Stimulated activated CD4-positive, alpha-beta T cell treated with anti-CD3 and anti-CD28 coated beads, Interleukin-2, amount 100 ng/mL, for 24 hours (primary cell): ENCODE measurements at regions not wholly inside any gene's neighbourhood (a gene's known extent, or its start where the extent isn't known, plus 50 kb on each side); places are given as distances from the start of the nearest gene placed in this dataset.

Experiments
- DNase-seq, 2 donors: peaks; one replicate each; pipeline ENCODE4 v3.0.0-alpha.2; 2020

DNA sequence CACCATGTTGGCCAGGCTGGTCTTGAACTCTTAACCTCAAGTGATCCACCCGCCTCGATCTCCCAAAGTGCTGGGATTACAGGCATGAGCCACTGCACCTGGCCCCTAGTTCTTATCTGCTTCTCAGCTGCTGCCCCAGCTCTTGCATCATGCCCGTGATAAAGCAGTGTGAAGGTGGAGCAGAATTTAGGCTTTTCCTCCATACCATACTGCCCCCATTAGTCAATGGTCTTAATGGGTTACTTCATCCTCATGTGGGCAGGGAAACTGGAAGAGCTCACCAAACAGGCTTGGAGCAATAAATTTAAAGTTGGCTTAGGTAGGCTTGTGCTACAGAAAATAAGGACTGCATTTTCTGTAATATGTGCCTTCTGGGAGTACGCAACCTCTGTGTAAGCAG, 636.9 kb upstream of the BOD1L1 start:
- no peak for DNase-seq

DNA sequence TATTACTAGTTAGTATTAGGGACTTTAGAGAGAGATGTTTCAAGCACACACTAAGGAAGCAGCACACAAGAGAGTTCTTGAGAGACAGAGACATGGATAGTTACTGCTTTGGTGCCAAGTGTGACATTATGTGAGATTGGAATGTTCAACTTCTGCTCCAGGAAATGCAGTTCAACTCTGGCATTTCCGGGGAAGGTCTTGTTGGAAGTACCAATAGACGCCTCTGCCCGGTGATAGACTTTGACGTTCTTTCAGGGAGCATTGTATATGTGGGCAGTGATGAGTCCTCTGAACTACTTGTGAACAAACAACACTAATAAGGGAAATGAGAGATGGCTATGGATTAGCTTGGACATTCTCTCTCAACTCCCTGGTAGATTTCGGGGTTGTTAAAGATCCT, 638.1 kb upstream of the BOD1L1 start:
- DNase-seq, result no peak

DNA sequence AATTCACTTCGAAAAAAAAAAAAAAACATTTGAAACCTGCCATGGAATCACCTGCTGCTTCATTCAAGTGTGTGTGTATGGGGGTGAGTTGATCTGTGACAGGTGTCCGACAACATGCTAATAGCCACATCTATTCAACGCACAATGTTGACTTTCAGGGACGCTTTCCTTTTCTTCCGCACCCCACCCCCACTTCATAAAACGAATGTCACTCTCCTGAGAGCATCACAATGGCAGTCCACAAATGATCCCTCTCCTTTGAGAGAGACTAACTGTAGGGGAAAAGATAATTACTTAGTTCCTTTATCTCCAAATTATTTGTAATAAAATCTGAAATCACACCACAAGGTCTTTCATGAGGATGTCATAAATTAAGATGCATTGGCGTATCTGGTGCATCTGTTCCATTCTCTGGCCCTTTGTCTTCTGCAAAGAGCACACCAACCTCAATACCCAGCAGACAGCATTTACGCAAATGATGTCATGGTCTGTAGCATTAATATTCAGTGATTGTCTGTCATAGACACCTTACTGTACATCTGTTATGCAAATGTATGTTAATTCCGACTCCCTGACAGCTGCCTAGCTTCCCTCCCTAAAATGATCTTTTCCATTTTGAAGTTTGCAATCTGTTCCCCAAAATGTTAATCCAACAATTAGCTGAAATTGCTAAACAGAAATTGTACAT, 640.0 kb upstream of the BOD1L1 start:
- no peak for DNase-seq

DNA sequence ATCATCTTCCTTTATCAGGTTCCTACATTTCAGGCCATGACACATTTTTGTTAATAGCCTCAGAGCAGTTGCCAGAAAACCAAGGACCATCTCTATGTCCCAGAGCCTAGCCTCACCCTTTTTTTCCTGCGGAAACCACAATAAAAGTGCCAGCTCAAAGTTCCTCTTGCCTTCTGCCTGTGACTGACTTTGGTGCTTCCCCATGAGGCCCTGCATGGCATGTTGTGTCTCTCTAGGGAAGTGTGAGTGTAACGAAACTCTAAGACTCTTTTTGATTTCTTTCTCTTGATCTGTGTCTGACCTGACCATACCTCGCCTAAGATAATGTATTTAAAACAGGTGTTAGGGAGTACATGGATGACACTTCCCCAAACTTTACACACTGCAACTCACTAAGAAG, 642.3 kb upstream of the BOD1L1 start:
- DNase-seq, result peak in 1 of 2 donors; percentile 2

DNA sequence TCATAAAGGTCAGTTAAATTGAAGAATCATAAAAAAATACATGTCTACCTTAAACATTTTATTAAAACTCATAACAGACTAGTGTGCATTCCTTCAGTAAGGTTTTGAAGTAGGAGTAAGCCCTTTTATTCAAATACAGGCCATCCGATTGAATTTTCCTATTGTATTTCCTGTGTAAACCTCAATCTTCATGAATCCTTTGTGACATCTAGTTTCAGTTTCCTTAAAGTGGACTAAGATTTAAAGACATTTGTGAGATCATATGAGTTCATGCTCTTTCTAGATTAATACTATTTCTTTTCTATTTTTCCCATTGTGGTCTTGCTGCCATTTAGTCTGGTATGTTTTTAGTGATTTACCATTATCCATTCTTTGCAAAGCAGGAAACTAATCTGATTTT, 644.7 kb upstream of the BOD1L1 start:
- no peak for DNase-seq

DNA sequence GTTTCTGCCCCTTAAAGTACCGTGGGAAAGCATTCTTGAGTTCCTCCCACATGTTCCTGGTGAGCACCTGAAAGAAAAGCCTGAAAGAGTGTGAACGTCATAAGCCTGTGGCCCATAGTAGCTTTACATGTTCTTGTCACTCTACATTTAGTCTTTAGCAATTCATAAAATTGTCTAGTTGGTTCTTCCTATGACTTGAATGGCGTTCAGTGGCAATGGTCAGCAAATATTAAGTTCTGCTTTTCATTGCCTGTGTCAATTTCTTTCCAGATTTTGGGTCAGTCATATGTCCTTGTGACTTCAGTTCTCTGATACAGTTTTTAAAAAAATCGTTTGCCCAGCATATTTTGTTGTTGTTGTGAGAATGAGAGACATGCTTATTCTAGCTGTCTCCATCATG, 650.0 kb upstream of the BOD1L1 start:
- DNase-seq, result no peak

DNA sequence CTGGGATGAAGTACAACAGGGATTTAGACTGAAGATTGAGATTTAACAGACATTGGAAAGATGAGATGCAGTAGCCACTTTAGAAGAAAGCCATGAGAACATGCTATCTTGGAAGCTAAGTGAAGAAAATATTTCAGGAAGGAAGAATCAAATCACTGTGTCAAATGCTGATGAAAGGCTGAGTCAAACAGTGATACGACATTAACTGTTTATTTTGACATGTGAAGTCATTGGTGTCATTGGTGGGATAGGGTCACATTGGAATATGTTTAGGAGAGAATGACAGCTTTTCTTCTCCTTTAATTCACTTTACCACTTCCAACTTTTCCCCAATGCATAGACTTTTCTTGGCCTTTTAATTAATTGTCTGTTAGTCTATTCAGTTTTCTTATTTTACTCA, 653.0 kb upstream of the BOD1L1 start:
- no peak for DNase-seq

DNA sequence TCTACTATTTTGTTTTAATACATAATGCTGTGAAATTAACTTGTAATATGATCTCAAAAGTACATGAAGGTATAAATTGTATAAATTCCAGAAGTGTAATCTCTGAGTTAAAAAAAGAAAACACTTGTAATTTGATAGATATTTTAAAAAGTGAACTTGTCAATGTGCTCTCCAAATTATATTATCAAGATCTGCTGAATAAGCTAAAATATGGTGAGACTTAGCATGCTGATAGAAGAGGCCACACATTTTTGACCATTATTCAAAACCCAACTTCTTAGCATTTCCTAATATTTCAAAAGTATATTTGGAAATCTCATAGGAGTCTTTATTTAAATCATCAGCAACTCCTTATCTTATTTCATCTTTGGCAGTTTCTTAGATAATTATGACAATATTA, 657.1 kb upstream of the BOD1L1 start:
- no peak for DNase-seq

DNA sequence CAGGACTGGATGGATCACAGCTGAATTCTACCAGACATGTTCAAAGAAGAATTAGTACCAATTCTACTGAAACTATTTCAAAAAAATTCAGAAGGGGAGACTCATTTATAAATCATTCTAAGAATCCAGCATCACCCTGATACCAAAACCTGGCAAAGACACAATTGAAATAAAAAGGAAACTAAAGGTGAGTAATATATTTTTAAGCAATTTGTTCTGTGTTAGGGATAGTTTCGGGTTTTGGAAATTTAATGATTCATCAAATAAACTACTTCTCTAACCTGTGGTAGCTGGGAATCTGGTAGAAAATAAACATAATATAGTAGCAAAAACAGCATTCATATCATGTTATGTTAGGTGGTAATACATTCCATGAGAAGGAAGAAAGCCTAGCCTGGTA, 662.2 kb upstream of the BOD1L1 start:
- DNase-seq, result no peak

DNA sequence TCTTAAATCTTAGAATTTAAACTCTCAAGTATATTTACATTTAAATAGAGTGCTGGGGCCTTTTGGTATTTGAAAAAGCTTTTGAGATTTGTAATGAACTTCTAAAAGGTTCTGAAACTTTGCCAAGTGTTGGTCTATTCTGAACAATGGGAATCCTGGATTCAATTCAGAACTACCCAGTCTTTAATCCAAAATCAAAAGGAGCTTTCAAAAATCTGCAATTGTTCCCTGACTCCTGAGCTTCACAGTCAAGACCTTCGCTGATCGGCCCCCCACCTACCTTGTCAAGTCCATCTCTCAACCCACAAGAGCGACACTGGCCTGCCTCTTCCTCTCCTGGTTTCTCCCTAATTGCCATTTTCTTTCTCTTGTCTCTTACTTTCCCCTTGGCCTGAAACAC, 666.1 kb upstream of the BOD1L1 start:
- DNase-seq, result no peak

DNA sequence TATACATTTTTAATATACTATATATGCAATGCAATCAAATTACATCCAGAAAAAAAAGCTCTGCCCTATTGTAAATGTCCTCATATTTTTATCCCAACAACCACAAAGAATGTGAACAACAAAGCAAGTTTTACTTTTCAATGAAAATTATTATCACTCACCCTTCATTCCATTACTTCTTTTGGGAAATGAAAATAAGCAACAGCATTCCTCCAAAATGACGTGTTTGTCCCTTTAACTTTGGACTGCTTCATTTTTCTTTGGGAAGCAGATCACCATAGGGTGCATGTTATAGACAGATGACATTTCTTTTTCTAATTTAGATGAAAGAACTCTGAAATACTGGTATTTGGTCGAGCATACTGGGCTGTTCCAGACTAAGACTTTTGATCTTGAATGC, 667.1 kb upstream of the BOD1L1 start:
- no peak for DNase-seq

DNA sequence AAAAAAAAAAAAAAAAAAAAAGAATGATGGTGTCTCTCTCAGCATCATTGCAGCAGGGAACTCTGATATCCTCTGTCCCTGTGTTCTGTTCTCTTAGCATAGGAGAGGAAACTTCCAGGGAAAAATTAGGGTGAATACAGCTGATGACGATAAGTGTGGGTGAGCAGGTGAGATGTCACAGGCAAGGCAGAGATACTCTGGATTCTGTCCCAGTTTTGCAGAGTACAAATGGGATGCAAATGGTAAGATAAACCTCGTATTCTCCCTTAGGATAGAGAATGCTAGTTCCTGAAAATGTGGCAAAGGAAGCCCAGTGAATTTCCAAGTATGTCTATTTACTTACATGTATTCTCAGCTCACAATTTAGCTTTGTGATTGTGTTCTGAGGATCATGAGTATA, 671.6 kb upstream of the BOD1L1 start:
- DNase-seq, result no peak

DNA sequence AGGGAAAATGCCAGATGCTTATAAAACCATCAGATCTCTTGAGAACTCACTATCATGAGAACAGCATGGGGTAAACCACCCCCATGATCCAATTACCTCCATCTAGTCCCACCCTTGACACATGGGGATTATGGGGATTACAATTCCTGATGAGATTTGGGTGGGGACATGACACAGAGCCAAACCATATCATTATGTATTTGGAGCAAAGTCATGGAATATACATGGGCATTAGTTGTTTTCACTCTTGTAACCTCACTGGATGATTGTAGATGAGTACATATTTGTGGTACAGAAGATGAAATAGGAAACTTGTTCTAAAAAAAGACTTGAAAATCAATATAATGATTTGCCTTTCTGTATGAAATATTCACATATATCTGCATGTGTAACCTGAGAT, 674.5 kb upstream of the BOD1L1 start:
- no peak for DNase-seq

DNA sequence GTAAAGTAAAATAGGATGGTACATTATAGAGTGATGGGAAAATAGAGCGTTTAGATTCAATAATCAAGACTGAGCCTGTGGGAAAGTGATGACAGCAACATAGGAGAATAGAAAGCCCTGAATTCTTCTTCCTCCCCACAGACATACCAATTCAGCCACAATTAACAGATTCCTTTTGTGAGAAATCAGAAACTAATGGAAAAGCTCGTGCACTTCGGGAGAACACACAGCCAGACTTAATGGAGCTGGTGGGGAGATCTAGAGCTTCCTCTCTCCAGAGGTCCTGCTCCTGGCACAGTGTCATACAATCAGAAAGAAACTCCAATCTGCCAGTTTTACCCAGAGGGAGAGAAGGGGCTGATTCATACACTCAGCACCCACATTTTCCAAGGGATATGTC, 676.3 kb upstream of the BOD1L1 start:
- DNase-seq, result no peak

DNA sequence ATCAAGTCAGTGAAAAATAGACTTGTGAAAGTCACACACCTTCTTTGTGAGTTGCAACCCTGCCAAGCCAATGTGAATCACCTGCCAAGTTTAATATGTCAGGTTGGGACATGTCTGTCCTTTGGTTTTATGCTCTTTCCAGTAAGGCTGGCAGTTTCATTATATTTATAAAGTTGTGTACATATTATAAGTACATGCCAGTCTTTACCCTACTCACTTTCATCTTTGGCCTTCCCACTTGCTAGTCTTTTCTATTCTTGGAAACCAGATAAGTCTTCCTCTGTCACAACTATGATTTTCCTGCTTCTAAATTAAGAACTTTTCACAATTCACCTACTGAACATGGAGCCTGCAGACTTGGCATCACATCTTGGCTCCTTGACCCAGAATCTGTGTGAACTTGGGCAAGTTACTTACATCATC, 680.7 kb upstream of the BOD1L1 start:
- no peak for DNase-seq

DNA sequence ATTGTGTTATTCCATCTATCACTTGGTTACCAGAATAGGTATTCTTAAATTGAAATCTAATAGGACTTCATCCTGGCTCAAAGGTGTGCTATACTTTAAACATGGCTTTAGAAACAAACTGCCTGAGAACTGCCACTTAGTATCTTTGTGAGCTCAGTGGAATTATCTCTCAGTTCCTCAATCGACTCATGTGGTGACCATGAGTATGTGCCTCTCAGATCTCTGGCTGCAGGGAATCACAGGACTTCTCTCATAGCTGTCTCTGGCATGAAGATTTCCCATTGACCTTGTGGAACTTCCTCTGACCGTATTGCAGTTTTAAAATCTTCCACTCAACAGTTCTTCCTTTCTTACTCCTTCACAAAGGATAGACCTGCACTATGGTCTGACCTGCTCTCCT, 681.9 kb upstream of the BOD1L1 start:
- no peak for DNase-seq

DNA sequence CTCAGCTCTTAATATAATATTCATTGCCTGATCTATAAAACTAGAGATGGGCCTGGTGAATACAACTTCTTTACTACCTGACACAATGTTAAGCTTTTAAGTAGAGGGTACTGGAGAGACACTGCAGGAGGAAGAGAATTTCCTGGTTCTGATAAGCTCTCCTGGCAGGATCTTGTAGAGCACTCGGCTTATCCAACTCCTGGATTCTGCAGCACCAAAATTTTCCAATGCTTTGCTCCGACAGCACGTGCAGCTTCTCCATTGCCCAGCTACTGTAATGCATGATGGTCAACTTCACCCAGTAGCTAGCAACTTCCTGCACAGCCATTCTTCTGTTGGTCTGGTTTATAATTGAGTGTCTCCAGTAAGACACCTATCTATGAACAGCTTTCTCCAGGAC, 686.2 kb upstream of the BOD1L1 start:
- DNase-seq, result no peak

DNA sequence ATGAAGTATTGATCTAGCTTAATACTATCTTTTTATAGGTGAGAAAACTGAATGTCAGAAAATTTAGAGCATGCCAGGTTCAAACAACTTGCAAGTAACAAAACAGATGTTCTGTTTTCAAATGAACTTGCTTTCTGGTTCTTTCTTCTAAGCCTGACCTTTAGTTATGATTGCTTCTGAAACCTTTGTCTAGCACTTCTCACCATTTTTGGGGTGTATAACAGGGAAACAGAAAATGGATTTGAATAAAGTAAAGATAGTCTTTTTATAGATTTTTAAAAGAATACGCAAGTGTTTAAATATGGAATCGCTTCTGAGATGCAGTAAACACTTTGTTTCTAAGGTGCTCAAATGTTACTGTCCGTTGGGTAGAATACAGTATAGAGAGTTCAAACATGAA, 687.2 kb upstream of the CPEB2 start:
- DNase-seq, result no peak

DNA sequence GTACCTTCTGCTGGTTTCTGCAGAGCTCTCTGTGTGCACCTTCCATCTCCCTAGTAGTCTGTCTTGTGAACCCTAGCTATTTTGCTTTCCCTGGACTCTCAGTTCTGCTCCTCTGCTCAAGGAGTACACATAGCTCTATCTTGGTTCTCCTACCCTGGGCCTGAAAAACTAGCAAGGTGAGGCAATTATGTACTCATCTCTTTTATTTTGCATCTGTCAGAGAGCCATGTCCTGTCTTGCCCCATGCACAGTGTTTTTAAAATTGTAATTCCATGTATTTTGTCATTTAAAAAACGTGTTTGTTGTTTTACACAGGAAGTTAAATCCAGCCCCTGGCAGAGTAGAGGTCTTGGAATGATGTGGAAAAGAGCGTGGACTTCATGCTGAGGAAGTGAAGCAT, 684.9 kb upstream of the CPEB2 start:
- DNase-seq, result no peak

DNA sequence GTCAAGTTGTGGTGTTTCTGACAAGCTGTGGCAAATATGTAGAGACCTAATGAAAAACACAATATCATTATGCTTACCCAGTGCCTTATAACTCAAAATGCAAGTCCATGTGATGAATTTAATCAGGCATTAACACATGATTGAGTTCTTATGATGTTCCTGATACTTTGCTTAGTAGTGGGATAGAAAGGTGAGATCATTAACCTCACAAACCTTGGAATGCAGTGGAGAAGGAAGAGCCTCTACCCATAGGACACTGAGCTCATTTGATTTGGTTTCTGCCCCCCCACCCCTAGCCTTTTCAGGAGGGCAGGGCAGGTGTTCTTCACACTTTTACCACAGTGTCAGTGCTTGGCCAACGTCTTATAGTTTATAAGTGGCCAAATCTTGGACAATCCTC, 683.6 kb upstream of the CPEB2 start:
- DNase-seq, result no peak

DNA sequence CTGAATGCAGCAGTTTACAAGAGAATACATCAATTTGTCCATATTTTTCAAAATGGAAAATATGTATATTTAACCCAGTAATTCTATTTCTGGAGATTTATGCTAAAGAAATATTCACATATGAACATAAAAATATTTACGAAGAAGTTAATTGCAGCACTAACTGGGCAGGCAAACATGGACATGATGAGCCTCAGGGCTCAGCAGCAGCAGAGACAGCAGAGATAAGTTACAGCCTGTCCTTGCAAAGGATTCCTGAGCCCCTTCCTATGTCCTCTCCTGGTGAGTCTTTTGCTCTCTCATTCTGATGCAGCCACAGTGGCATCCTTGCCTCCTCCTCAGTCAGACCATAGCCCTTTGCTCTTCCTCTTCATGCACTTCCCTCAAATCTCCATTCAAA, 680.6 kb upstream of the CPEB2 start:
- DNase-seq, result no peak

DNA sequence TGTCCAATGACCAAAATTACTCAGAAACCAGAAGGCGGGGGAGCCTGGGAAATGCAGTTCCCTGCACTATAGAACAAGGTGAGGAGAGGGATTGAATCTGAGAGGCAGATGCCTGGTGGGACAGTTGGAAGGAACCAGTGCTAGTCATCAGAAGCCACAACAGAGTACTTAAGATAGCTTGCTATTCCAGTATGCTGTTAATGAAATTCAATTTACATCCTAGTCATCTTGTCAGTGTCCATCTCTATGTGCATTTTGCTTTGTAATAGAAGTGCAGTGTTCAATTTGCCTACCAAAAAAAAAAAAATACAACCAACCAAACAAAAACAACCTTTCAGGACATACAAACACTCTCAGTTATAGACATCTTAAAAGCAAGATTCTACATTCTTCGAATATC, 679.1 kb upstream of the CPEB2 start:
- DNase-seq, result no peak

DNA sequence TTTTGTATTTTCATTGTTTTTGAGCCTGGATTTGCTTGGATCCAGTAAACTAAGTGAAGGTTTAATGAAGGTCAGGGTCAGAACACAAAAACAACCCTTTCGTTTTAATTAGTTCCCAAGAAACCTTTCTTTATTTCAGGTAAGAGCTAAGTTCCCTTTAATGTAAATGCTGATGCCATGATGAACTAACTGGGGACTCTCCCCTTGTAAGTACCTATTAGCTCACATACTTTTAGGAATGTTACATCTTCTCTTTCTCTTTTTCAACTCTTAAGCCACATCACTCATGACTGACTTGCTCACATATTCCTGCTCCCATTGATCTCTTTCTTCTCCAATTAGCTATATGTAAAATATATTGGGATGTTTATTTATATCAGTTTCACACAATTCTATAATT, 673.1 kb upstream of the CPEB2 start:
- DNase-seq, result no peak

DNA sequence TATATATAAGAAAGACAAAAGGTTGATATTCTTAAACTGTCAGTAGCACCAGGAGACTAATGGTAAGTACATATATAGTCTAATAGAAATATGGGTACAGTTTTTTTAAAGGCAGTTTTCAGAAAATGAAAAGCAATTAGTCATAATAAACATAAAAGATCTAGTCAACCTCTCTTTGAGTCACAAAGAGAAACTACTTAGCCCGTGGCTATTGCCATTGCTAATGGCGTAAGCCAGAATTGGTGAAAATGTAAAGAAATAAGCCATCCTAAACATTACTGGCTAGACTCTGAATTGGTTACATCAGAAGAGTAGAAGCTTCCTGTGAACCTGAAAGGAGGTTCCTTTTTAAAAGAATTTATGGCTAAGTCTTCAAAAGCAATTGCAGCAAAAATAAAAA, 668.7 kb upstream of the CPEB2 start:
- DNase-seq, result no peak

DNA sequence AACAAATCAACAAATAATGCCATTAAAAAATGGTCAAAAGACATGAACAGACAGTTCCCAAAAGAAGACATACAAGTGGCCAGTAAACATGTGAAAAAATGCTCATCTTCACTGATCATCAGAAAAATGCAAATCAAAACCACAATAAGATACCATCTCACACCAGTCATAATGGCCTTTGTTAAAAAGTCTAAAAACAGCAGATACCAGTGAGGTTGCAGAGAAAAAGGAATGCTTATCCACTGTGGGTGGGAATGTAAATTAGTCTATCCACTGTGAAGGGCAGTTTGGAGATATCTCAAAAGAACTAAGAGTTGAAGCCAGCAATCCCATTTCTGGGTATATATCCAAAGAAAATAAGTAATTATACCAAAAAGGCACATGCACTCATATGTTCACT, 668.1 kb upstream of the CPEB2 start:
- no peak for DNase-seq

DNA sequence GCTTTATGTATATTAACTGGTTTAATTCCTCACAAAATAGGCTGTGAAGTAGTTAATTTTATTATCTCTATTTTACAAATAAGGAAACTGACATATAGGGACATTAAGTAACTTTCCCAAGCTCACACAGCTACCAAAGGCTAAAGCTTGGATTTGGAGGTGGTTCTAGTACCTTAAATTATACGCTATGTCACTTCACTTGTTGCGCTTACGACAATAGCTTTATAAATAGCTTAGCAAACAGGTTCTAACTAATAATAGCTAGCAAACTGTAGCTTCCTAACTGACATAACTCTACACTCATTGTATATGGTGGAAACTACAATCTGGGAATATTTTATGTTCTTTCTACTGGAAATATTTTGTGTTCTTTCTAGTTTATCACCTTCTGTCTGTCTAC, 666.4 kb upstream of the CPEB2 start:
- DNase-seq, result no peak
